Epithelial cell of proximal tubule (primary cell): ENCODE measurements at regions not wholly inside any gene's neighbourhood (a gene's known extent, or its start where the extent isn't known, plus 50 kb on each side); places are given as distances from the start of the nearest gene placed in this dataset.
"Not testable (repeated sequence)": the region's sequence is repeated elsewhere in the genome, so short reads cannot be mapped to it uniquely, and the experiment has no call there.

Experiments used
- DNase-seq: peaks from one replicate; pipeline ENCODE4 v3.0.0-alpha.2; 2011; ENCODE audit warnings: low read depth
- H3K4me3 ChIP-seq: 2 replicates; pipeline ENCODE4 v1.5.1; 2011; ENCODE audit warnings: low read depth, mild to moderate bottlenecking, low read length
- TF ChIP-seq, protein P1 (sequence below): conservative IDR thresholded peaks from 2 replicates; pipeline ENCODE4 v1.5.1; 2012; ENCODE audit warnings: low read depth, mild to moderate bottlenecking, low read length

DNA sequence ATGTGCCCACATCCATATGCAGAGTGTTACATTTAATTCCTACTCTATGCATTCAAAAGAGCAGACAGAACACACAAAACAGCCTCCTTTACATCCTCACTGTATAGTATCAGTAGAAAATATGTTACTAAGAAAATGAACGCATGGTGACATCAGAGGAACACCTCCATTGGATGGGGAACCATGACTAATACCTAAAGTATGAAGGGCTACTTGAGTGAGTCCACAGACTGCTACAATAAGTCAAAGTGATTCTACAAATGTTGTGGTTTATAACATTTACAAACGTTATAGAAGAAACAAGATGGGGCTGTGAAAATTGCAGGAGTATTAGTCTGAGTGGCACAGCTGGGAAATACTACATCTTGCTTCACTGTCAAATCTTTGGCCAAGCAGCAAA is 1830.9 kb upstream of the PIK3C3 start:
- no peak for DNase-seq
- TF ChIP-seq, protein P1, sequence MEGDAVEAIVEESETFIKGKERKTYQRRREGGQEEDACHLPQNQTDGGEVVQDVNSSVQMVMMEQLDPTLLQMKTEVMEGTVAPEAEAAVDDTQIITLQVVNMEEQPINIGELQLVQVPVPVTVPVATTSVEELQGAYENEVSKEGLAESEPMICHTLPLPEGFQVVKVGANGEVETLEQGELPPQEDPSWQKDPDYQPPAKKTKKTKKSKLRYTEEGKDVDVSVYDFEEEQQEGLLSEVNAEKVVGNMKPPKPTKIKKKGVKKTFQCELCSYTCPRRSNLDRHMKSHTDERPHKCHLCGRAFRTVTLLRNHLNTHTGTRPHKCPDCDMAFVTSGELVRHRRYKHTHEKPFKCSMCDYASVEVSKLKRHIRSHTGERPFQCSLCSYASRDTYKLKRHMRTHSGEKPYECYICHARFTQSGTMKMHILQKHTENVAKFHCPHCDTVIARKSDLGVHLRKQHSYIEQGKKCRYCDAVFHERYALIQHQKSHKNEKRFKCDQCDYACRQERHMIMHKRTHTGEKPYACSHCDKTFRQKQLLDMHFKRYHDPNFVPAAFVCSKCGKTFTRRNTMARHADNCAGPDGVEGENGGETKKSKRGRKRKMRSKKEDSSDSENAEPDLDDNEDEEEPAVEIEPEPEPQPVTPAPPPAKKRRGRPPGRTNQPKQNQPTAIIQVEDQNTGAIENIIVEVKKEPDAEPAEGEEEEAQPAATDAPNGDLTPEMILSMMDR, result no peak
- H3K4me3 ChIP-seq, result no peak overlapping the region

DNA sequence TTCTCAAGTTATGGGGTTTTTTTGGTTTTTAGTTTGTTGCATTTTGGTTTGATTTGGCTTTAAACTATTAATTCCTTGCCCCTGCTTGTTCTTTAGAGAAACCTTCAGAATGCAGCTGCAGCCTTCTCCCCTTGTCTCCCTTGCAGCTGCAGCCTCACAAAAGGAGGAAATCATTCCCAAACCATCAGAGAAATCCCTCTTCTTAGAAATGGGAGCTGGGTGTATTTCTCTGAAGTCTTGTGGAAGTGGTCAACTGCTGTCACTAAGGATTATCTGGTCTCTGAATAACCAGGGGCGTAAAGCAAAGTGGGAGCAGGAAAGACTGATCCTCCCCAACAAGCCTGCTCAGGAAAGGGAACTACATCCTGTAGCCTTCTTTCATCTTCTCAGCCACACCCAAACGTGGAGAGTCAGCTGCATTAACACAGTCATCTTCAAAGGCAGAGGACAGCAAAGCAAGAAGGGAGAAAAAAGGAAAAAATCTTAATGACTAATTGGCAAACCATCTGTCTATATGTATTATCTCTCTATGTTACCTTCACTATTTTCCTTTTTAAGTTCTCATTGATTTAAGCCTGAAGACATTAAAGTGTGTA is 1834.1 kb upstream of the PIK3C3 start:
- TF ChIP-seq, protein P1, result no peak

DNA sequence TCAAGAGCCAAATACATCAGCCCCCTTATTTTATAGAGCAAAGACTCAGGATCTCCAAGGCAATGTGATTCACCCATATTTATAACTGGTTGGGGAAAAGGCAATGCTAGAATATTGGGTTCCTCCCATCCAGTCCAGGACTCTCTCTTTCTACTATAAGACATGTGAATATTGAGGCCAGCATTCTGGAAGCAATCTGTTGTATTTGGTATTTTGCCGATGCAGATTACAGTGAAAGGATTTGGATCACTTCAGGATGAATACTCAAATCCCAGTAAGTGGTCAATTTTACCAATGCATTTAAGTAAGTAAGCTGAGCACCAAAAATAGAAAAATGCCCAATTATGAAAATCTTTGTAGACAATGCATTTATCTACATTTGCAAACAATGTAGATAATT is 1834.7 kb upstream of the PIK3C3 start:
- TF ChIP-seq, protein P1, result no peak
- H3K4me3 ChIP-seq, result no peak overlapping the region
- DNase-seq, result no peak

More for the DNA sequence above, 1834.1 kb upstream of the PIK3C3 start:
- no peak overlapping the region for H3K4me3 ChIP-seq
- no peak for DNase-seq

DNA sequence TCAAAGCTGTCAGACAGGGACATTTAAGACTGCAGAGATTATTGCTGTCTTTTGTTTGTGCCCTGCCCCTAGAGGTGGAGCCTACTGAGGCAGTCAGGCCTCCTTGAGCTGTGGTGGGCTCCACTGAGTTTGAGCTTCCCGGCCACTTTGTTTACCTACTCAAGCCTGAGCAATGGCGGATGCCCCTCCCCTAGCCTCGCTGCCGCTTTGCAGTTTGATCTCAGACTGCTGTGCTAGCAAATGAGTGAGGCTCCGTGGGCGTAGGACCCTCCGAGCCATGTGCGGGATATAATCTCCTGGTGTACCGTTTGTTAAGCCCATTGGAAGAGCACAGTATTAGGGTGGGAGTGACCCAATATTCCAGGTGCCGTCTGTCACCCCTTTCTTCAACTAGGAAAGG is 1835.5 kb upstream of the PIK3C3 start:
- not testable (repeated sequence) for H3K4me3 ChIP-seq, DNase-seq

DNA sequence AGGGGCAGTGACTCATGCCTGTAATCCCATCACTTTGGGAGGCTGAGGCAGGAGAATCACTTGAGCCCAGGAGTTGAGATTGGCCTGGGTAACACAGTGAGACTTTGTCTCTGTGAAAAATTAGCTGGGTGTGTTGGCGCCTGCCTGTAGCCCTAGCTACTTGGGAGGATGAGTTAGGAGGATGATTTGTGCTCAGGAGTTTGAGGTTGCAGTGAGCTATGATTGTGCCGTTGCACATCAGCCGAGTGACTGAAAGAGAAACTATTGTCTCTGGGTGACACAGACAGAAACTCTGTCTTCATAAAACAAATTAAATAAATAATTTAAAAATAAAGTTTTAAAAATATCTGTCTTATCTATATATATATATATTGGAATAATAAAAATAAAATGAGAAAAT is 1844.6 kb upstream of the PIK3C3 start:
- no peak for DNase-seq
- H3K4me3 ChIP-seq, result no peak overlapping the region
- TF ChIP-seq, protein P1, result no peak

DNA sequence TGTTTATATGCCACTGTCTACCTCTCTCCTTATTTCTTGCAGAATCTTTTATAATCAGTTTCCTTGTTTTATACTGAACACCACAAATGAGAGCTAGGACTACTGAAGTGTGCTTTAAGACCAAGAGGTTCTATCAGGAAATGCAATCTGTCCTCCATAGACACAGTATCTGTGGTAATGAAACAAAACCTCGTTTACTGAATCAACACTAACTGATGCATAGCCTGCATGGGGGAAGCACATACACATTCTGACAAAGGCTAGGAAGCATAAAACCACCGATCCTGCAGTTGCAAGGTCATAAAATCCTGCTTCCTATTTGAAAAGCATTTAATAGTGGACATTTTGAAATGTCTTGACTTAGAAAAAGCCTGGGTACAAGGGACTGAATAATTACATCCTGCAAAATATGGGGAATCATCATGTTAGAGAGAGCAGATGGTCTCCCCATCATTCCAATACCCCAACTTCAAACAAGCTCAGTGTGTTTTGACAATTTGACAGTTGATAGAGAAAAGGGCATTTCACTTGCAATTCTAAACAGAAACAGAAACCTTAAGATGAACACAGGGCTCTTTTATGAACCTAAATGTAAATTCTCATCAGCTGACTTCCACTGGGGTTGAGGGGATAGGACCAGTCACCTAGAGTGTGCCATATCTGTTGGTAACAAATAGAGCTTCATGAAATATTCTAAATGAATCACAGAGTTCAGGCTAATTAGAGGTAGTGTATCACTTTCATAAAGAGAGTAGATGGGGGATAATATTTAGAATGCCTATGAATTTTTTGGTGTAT is 1845.6 kb upstream of the PIK3C3 start:
- TF ChIP-seq, protein P1, result no peak
- no peak overlapping the region for H3K4me3 ChIP-seq
- no peak for DNase-seq

DNA sequence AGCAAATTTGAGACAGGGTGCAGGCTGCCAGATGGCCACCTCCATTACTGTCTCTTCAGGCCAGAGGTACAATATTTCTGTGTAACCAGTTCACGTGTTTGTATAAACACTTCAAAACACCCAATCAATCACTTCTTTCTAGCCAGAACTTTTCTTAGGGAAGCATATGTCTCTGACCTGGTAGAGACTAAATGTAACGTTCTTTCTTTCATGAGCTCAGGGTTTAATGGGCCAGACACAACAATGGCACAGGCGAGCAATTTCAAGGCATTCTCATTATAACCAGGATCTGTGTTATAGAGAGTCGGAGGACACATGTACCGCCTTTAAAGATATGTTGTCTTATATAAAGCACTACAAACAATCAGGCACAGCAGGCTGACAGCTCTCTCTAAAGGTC is 1846.4 kb upstream of the PIK3C3 start:
- TF ChIP-seq, protein P1, result no peak
- DNase-seq, result no peak
- H3K4me3 ChIP-seq, result no peak overlapping the region
